Upper lobe of right lung (tissue), 1 donor: ENCODE measurements at regions not wholly inside any gene's neighbourhood (a gene's known extent, or its start where the extent isn't known, plus 50 kb on each side); places are given as distances from the start of the nearest gene placed in this dataset.

Experiments
- ATAC-seq: fragments of 200-7000 bp; cut with Tn5 transposase; one replicate; pipeline ENCODE4 v1.9.1; 2020; ENCODE audit warnings: mild to moderate bottlenecking, moderate library complexity
- DNase-seq: peaks from one replicate; pipeline ENCODE4 v3.0.0-alpha.2; 2020
- H3K27ac ChIP-seq: fragments of 200-600 bp; one replicate; pipeline ENCODE4 v1.8.0; 2022
- H3K27me3 ChIP-seq: fragments of 200-600 bp; one replicate; pipeline ENCODE4 v1.8.0; 2022; ENCODE audit warnings: mild to moderate bottlenecking
- H3K36me3 ChIP-seq: fragments of 200-600 bp; one replicate; pipeline ENCODE4 v1.8.0; 2022
- H3K4me1 ChIP-seq: fragments of 200-600 bp; one replicate; pipeline ENCODE4 v1.8.0; 2022
- H3K4me3 ChIP-seq: fragments of 200-600 bp; one replicate; pipeline ENCODE4 v1.8.0; 2022; ENCODE audit warnings: mild to moderate bottlenecking
- H3K9me3 ChIP-seq: fragments of 200-600 bp; one replicate; pipeline ENCODE4 v1.8.0; 2022
- CTCF ChIP-seq: fragments of 200-600 bp; IDR thresholded peaks from one replicate; pipeline ENCODE4 v1.8.0; 2022; ENCODE audit warnings: antibody characterized with exemption
- intact Hi-C: fragments of 100-400 bp; cut with DNase I; formaldehyde crosslinking; loops from one replicate; pipeline ENCODE4 v1.11.0; 2022
- donor health status: DM: no; HTN: yes; CAD: no; lungs with severe emphysema.

- intact Hi-C loops = no loop called here
- Histone ChIP-seq H3K36me3 (no peaks in the 10 kb centered on the region), H3K4me3 (no peak overlapping the region), H3K9me3 (no peaks in the 10 kb centered on the region), H3K27me3 (no peaks in the 10 kb centered on the region), H3K4me1 (no peaks in the 10 kb centered on the region), H3K27ac (no peak overlapping the region)
- ATAC-seq = no peak
- no peak for DNase-seq
- TF ChIP-seq CTCF = no peak
These were observed 148.5 kb upstream of the SATB2 start for GRCh38 chr2:199606193-199606780.

DNA sequence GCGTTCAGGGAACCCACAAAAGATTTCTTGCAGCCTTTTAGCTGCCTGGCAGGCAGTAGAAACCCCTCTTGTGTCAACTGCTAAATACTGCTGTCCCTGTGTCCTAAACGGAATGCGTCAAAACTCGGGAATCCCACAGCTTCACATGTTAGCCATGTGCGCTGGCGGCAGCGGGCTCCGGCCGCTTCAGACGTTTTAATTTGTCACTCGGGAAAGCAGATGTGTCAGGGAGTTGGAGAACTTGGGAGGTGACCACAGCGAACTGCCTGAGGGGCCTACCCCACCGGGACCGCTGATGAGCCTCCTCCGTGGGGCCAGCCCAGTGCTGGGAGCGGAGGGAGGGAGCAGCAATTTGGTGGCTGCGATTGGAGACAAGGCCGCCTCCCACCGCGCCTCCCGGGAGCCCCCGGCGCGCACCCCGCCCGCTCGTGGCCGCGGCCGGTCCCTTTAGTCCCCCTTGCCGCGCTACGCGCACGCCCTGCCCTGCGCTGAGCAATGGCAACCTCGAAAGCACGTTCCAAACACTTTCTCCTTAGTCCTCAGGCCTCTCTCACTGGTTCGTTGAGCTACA, 146.1 kb upstream of the SATB2 start:
- H3K4me1 ChIP-seq = no peaks in the 10 kb centered on the region
- no peak for TF ChIP-seq CTCF
- H3K36me3 ChIP-seq = no peaks in the 10 kb centered on the region
- no peaks in the 10 kb centered on the region for H3K27me3 ChIP-seq
- peak; percentile 41 for ATAC-seq
- DNase-seq = peak; percentile 58
- H3K4me3 ChIP-seq = no peak overlapping the region
- no peaks in the 10 kb centered on the region for H3K9me3 ChIP-seq
- H3K27ac ChIP-seq = no peak overlapping the region
- intact Hi-C loops = no loop called here

GRCh38 chr2:199602896-199603717, 145.4 kb upstream of the SATB2 start:
- H3K4me1 ChIP-seq = no peaks in the 10 kb centered on the region
- TF ChIP-seq CTCF = no peak
- no peak overlapping the region for H3K4me3 ChIP-seq
- intact Hi-C loops = no loop called here
- H3K27me3 ChIP-seq = no peaks in the 10 kb centered on the region
- no peaks in the 10 kb centered on the region for H3K36me3 ChIP-seq
- H3K9me3 ChIP-seq = no peaks in the 10 kb centered on the region
- ATAC-seq (no peak), DNase-seq (no peak)
- H3K27ac ChIP-seq = no peak overlapping the region

DNA sequence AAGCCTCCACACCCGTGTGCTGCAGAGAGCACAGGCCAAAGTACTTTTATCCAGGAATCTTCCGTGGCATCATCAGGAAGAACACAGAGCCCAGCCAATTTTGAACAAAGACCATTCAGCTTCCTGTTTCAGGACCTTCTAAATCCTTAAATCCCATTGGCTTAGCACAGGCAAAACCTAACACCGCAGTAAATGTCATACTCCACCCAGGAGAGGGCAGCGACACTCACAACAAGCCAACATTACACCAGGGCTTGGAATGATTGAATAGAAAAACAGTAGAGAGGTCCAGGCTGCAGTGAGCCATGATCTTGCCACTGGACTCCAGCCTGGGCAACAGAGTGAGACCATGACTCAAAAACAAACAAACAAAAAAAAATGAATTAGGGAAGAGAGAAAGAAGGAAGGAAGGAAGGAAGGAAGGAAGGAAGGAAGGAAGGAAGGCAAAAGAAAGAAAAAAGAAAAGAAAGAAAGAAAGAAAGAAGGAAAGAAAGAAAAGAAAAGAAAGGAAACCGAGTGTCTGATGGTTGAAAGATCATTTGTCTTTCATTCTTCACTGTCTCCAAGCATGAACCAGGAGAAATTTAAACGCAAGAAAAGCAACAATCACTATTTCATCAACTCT, 144.6 kb upstream of the SATB2 start:
- Histone ChIP-seq H3K4me1 (no peaks in the 10 kb centered on the region), H3K27me3 (no peaks in the 10 kb centered on the region), H3K36me3 (no peaks in the 10 kb centered on the region), H3K27ac (no peak overlapping the region), H3K9me3 (no peaks in the 10 kb centered on the region), H3K4me3 (no peak overlapping the region)
- DNase-seq (no peak), ATAC-seq (no peak)
- TF ChIP-seq CTCF = no peak
- intact Hi-C loops = no loop called here

- intact Hi-C loops = no loop called here
- H3K4me1 ChIP-seq = no peaks in the 10 kb centered on the region
- no peaks in the 10 kb centered on the region for H3K36me3 ChIP-seq
- no peak overlapping the region for H3K27ac ChIP-seq
- no peaks in the 10 kb centered on the region for H3K27me3 ChIP-seq
- H3K9me3 ChIP-seq = no peaks in the 10 kb centered on the region
- DNase-seq = no peak
- H3K4me3 ChIP-seq = no peak overlapping the region
- peak; percentile 38 for TF ChIP-seq CTCF
- ATAC-seq = no peak
These were observed 138.8 kb upstream of the SATB2 start for GRCh38 chr2:199596549-199596948.
